SK-N-SH (cell line): ENCODE measurements at regions not wholly inside any gene's neighbourhood (a gene's known extent, or its start where the extent isn't known, plus 50 kb on each side); places are given as distances from the start of the nearest gene placed in this dataset.

Source experiments
- CTCF ChIA-PET: fragments of 300-600, 350-600 bp; formaldehyde crosslinking; extraction: SDS; loops from one replicate; lab custom pipeline; 2021; lab: Yijun Ruan, JAX
- POLR2A ChIA-PET: fragments of 350-600 bp; sonication (Branson Sonifier 250); formaldehyde crosslinking; extraction: SDS; loops from one replicate; lab custom pipeline; 2020; ENCODE audit warnings: antibody characterized with exemption, inconsistent platforms; lab: Yijun Ruan, JAX
- DNase-seq: peaks from one replicate; pipeline ENCODE4 v3.0.0; 2012
- H2AFZ ChIP-seq: fragments of 200-600 bp; sonication (generic); 2 replicates; pipeline ENCODE4 v1.8.1; 2016; ENCODE audit warnings: antibody characterized with exemption, mild to moderate bottlenecking, low read depth
- H3F3A ChIP-seq: fragments of 200-600 bp; sonication (generic); replicated peaks from 2 replicates; pipeline ENCODE3; 2016; ENCODE audit warnings: antibody characterized with exemption, mild to moderate bottlenecking; ENCODE audit not compliant: insufficient read depth
- H3K27ac ChIP-seq, 2 experiments: fragments of 200-500 bp in 1 of 2; fragments of 200-600 bp in 1 of 2; sonication (Bioruptor generic) in 1 of 2; sonication (generic), shearing (Covaris generic) in 1 of 2; 2 replicates each; pipeline versions ENCODE4 v1.5.1 to v1.6.1; 2014 to 2016; ENCODE audit warnings: low read depth in 2 of 2, inconsistent platforms in 1 of 2, low read length in 1 of 2, mild to moderate bottlenecking in 1 of 2, mixed read lengths in 1 of 2
- H3K27me3 ChIP-seq: fragments of 200-600 bp; sonication (generic), shearing (Covaris generic); 2 replicates; pipeline ENCODE4 v1.6.1; 2016; ENCODE audit warnings: mixed run types; ENCODE audit not compliant: insufficient read depth
- H3K36me3 ChIP-seq, 2 experiments: fragments of 200-500 bp in 1 of 2; fragments of 200-600 bp in 1 of 2; sonication (Bioruptor generic) in 1 of 2; sonication (generic) in 1 of 2; replicated peaks in 1 of 2; 2 replicates each; pipeline versions ENCODE3 to v1.5.1; 2014 to 2016; ENCODE audit warnings: low read length in 1 of 2, mild to moderate bottlenecking in 1 of 2; ENCODE audit not compliant: insufficient read depth in 2 of 2, control insufficient read depth in 1 of 2
- H3K4me1 ChIP-seq, 2 experiments: fragments of 200-500 bp in 1 of 2; fragments of 200-600 bp in 1 of 2; sonication (Bioruptor generic) in 1 of 2; sonication (generic), shearing (Covaris generic) in 1 of 2; 2 replicates each; pipeline versions ENCODE4 v1.5.1 to v1.6.1; 2014 to 2016; ENCODE audit warnings: low read depth in 1 of 2, low read length in 1 of 2, mixed run types in 1 of 2; ENCODE audit not compliant: insufficient read depth in 2 of 2, control insufficient read depth in 1 of 2
- H3K4me2 ChIP-seq: fragments of 200-600 bp; sonication (generic), shearing (Covaris generic); 2 replicates; pipeline ENCODE4 v1.6.1; 2017; ENCODE audit warnings: mixed run types
- H3K4me3 ChIP-seq, 2 experiments: fragments of 200-500 bp in 1 of 2; fragments of 200-600 bp in 1 of 2; sonication (Bioruptor generic) in 1 of 2; sonication (generic), shearing (Covaris generic) in 1 of 2; 2 replicates each; pipeline versions ENCODE4 v1.5.1 to v1.8.1; 2014 to 2016; ENCODE audit warnings: low read depth in 2 of 2, inconsistent platforms in 1 of 2, low read length in 1 of 2, mild to moderate bottlenecking in 1 of 2, mixed read lengths in 1 of 2, moderate library complexity in 1 of 2
- H3K79me2 ChIP-seq: fragments of 200-600 bp; sonication (generic); 2 replicates; pipeline ENCODE4 v1.8.1; 2017; ENCODE audit warnings: mild to moderate bottlenecking; ENCODE audit not compliant: insufficient read depth
- H3K9ac ChIP-seq: fragments of 200-600 bp; sonication (generic); 2 replicates; pipeline ENCODE4 v1.6.1; 2017; ENCODE audit warnings: mixed run types
- H3K9me2 ChIP-seq: fragments of 200-600 bp; sonication (generic); 2 replicates; pipeline ENCODE4 v1.6.1; 2017; ENCODE audit warnings: mixed run types
- H3K9me3 ChIP-seq: fragments of 200-600 bp; sonication (generic); 2 replicates; pipeline ENCODE4 v1.6.1; 2017; ENCODE audit warnings: mixed run types, mild to moderate bottlenecking, moderate library complexity
- H4K20me1 ChIP-seq: fragments of 200-600 bp; sonication (generic); 2 replicates; pipeline ENCODE4 v1.6.1; 2017; ENCODE audit warnings: mild to moderate bottlenecking, mixed run types; ENCODE audit not compliant: insufficient read depth
- CTCF ChIP-seq: fragments of 200-600 bp; sonication (generic); IDR thresholded peaks from 2 replicates; pipeline ENCODE4 v1.6.1; 2017; ENCODE audit warnings: antibody characterized with exemption, mild to moderate bottlenecking, moderate library complexity
- ELF1 ChIP-seq: IDR thresholded peaks from 2 replicates; pipeline ENCODE4 v1.4.0; 2012
- EP300 ChIP-seq, 2 experiments: IDR thresholded peaks; 2 replicates each; pipeline versions ENCODE4 v1.4.0 to v1.6.1; 2012; ENCODE audit warnings: borderline replicate concordance in 1 of 2, low read depth in 1 of 2, low read length in 1 of 2
- FOSL2 ChIP-seq: IDR thresholded peaks from 2 replicates; pipeline ENCODE4 v1.4.0; 2012; ENCODE audit warnings: low read depth, mild to moderate bottlenecking, moderate library complexity, borderline replicate concordance
- GABPA ChIP-seq: IDR thresholded peaks from 2 replicates; pipeline ENCODE4 v1.4.0; 2012; ENCODE audit warnings: low read depth, mild to moderate bottlenecking
- GATA2 ChIP-seq: sonication (generic); formaldehyde crosslinking; IDR thresholded peaks from 2 replicates; pipeline ENCODE4 v1.5.0; 2020; ENCODE audit warnings: mild to moderate bottlenecking, missing genetic modification reagents
- MAX ChIP-seq: IDR thresholded peaks from 2 replicates; pipeline ENCODE4 v1.4.0; 2012; ENCODE audit warnings: low read depth
- MXI1 ChIP-seq: IDR thresholded peaks from 2 replicates; pipeline ENCODE4 v1.6.1; 2012; ENCODE audit warnings: mild to moderate bottlenecking, low read depth, low read length, improper control_type of control experiment
- POLR2AphosphoS5 ChIP-seq: IDR thresholded peaks from 2 replicates; pipeline ENCODE4 v1.6.1; 2012; ENCODE audit warnings: low read depth, low read length
- RAD21 ChIP-seq: IDR thresholded peaks from 2 replicates; pipeline ENCODE4 v1.6.1; 2012; ENCODE audit warnings: mild to moderate bottlenecking, low read length
- RCOR1 ChIP-seq: fragments of 150-350 bp; IDR thresholded peaks from 2 replicates; pipeline ENCODE4 v1.6.1; 2017; ENCODE audit warnings: antibody characterized with exemption, low read length
- RXRA ChIP-seq: IDR thresholded peaks from 2 replicates; pipeline ENCODE4 v1.4.0; 2012; ENCODE audit warnings: low read depth, mild to moderate bottlenecking, borderline replicate concordance
- SMC3 ChIP-seq: IDR thresholded peaks from 2 replicates; pipeline ENCODE4 v1.6.1; 2012; ENCODE audit warnings: low read depth, low read length, improper control_type of control experiment
- TAF1 ChIP-seq: IDR thresholded peaks from 2 replicates; pipeline ENCODE4 v1.6.1; 2012; ENCODE audit warnings: low read depth, mild to moderate bottlenecking, low read length, moderate library complexity, borderline replicate concordance
- TCF12 ChIP-seq: IDR thresholded peaks from 2 replicates; pipeline ENCODE4 v1.4.0; 2012
- TEAD4 ChIP-seq: IDR thresholded peaks from 2 replicates; pipeline ENCODE4 v1.4.0; 2012; ENCODE audit warnings: mild to moderate bottlenecking, borderline replicate concordance; ENCODE audit not compliant: insufficient read depth
- USF1 ChIP-seq: IDR thresholded peaks from 2 replicates; pipeline ENCODE4 v1.4.0; 2012; ENCODE audit warnings: low read depth, borderline replicate concordance
- ZBTB33 ChIP-seq: IDR thresholded peaks from 2 replicates; pipeline ENCODE4 v1.4.0; 2012; ENCODE audit warnings: low read depth, borderline replicate concordance
- WGBS: methylation state at CpG from one replicate; pipeline ENCODE4 v1.1.6; 2017; ENCODE audit warnings: low lambda C conversion rate; 5-methylcytosine and 5-hydroxymethylcytosine counted together

GRCh38 chr7:81430150-81430549 lies 339.7 kb downstream of the HGF start:
- POLR2A ChIA-PET = no interaction called here
- WGBS = 89% methylated on average over 6 of the region's 6 CpGs

GRCh38 chr7:81427461-81427860 lies 342.4 kb downstream of the HGF start:
- no peak overlapping the region for H3K27ac ChIP-seq
- H3K4me2 ChIP-seq = no peak overlapping the region
- H3K9me3 ChIP-seq = no peaks in the 10 kb centered on the region
- no peak overlapping the region for H3K9ac ChIP-seq
- H2AFZ ChIP-seq = no peak overlapping the region
- H3K4me1 ChIP-seq = no peaks in the 10 kb centered on the region
- H3K27me3 ChIP-seq = no peaks in the 10 kb centered on the region
- ChIA-PET CTCF (interaction anchor here (0.8 to 1.0 kb wide), 3 partner anchors 20 to 43 kb away, joined by 3 to 5 read pairs (median 3); no protein-coding TSS in a partner anchor), POLR2A (no interaction called here)
- no peaks in the 10 kb centered on the region for H3K79me2 ChIP-seq
- H3K4me3 ChIP-seq = no peak overlapping the region
- WGBS = 85% methylated on average over 2 of the region's 2 CpGs
- no peaks in the 10 kb centered on the region for H4K20me1 ChIP-seq
- H3K9me2 ChIP-seq = no peaks in the 10 kb centered on the region
- no peaks in the 10 kb centered on the region for H3F3A ChIP-seq
- H3K36me3 ChIP-seq = no peaks in the 10 kb centered on the region
- no peak for DNase-seq
- no peak for TF ChIP-seq CTCF
- TF ChIP-seq RCOR1 = no peak
- TF ChIP-seq GABPA = no peak
- TF ChIP-seq POLR2AphosphoS5 = no peak
- TF ChIP-seq EP300 (IDR thresholded peaks at IDR 0.05; ENCODE audit: borderline replicate concordance in 1 of 2, low read depth in 1 of 2, low read length in 1 of 2) = no peak
- TF ChIP-seq MAX = no peak
- no peak for TF ChIP-seq MXI1
- TF ChIP-seq ZBTB33 = no peak
- no peak for TF ChIP-seq TCF12

More at GRCh38 chr7:81430150-81430549, 339.7 kb downstream of the HGF start:
- Histone ChIP-seq H3K27ac (no peak overlapping the region), H3K4me1 (no peaks in the 10 kb centered on the region), H3K4me3 (no peak overlapping the region), H2AFZ (no peak overlapping the region), H3K9me3 (no peaks in the 10 kb centered on the region), H3K4me2 (no peak overlapping the region), H3K79me2 (no peaks in the 10 kb centered on the region), H3K9ac (no peak overlapping the region), H3K9me2 (no peaks in the 10 kb centered on the region), H3K36me3 (no peaks in the 10 kb centered on the region), H3K27me3 (no peaks in the 10 kb centered on the region), H3F3A (no peaks in the 10 kb centered on the region), H4K20me1 (no peaks in the 10 kb centered on the region)
- TF ChIP-seq MAX (no peak), ELF1 (no peak), CTCF (no peak), TAF1 (no peak), FOSL2 (no peak), TEAD4 (no peak), GATA2 (CRISPR knock-in tag) (no peak), MXI1 (no peak), USF1 (no peak), RAD21 (no peak), SMC3 (no peak), RCOR1 (no peak), RXRA (no peak)
- CTCF ChIA-PET = interaction anchor here (1.8 kb wide), 1 partner anchor 40 kb away, joined by 8 read pairs; no protein-coding TSS in a partner anchor
- no peak for DNase-seq
